GM21367 (cell line): ENCODE measurements at regions not wholly inside any gene's neighbourhood (a gene's known extent, or its start where the extent isn't known, plus 50 kb on each side); places are given as distances from the start of the nearest gene placed in this dataset.

Experiments
- ATAC-seq: cut with Tn5 transposase; IDR thresholded peaks from one replicate; pipeline ENCODE4 v1.9.1; 2021; ENCODE audit not compliant: unreplicated experiment

DNA sequence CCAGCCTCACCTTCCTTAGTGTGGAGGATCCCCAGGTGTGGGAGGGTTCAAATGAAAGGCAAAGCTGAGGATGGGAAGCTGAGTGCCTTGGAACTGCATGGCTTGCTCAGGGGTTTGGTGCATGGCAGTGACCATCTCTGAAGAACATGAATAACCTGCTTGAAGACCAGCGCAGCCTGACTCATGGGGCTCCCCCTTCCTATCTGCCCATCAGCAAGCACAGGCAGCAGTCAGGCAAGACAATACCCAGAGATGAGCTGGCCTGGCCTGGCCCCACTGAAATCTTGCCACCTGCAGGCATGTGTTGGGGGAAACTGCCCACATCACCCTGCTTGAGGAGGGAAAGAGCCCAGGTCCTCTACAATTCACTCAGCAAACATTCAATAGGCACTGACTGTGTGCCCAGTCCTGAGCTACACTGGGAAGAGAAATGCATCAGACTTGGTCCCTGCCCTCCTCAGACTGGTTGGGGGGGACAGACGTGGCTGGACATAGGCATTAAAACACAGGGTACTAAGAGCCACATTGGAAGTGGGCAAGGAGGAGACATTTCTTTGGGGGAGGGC lies 105.0 kb upstream of the ALDH1B1 start:
- no peak for ATAC-seq

DNA sequence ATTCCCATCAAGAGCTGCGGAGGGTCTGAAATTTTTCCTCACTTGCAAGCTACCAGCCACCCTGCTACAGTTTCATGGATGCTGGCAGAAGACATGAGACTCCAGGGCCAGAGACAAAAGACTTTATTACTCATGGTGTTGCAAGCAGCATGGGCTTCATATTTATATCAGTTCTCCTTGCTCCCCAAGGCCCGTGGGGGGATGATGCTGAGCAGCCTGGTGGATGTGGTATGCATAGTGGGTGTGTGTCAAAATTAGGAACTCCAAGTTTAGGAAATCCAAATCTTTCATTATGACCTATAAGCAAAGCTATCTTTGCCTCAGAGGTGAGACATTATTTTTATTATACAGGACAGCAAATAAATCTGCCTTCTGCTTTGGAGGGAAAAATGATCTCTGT lies 105.7 kb upstream of the ALDH1B1 start:
- ATAC-seq = no peak

DNA sequence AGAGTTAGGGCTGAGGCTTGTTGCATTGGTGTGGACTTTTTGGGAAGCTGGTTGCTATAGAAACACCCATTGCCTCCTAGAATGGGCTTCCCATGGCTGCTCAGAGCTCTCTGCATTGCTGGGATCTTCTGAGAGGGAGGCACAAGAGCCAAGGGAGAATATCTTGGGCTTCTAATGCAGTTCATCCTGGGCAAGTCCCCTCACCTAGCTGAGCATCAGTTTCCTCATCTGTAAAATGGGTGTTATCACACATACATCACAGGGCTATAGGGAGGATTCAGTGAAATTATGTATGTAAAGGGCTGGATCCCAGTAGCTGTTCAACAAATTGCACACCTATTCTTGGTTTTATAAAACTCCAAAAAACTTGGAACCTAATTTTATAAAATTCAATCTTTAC lies 106.1 kb upstream of the ALDH1B1 start:
- ATAC-seq = no peak

DNA sequence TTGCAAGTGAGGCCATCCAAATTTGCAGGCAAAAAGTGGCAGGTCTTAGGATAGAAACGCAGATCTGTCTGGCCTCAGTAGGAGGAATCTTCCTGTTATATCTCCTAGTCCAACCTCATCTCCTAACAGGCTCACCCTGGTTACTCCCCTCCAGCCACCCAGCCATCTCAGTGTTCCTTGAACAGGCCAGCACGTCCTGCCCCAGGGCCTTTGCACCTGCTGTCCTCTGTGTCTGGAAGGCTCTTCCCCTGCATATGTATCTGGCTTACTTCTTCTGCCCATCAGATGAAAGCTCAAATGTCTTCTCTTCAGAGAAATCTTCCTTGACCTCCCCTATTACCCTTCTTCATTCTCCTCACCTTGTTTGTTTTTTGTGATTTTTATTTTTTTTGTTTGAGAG lies 107.3 kb upstream of the ALDH1B1 start:
- no peak for ATAC-seq

DNA sequence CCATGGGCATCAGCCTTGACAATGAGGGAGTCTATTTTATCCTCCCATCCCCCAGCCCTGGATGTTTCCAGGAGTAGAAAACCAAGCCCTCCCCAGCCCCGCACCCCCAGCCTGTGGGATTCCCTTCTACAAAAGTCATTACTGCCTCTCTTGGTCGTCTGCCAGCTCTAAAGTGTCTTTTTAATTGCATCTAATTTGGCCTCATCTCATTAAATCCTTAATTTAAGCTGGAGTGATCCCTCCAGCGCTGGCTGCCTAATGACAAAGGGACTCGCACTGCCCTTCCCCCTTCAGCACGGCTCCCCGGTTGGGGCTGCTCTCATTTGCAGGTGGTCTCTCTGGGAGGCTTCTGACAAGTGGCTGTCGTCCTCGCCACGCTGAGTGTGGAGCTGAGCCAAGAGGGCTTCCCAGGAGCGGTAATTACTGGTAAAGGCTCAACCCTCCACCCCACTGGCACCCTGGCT lies 107.9 kb upstream of the ALDH1B1 start:
- no peak for ATAC-seq

DNA sequence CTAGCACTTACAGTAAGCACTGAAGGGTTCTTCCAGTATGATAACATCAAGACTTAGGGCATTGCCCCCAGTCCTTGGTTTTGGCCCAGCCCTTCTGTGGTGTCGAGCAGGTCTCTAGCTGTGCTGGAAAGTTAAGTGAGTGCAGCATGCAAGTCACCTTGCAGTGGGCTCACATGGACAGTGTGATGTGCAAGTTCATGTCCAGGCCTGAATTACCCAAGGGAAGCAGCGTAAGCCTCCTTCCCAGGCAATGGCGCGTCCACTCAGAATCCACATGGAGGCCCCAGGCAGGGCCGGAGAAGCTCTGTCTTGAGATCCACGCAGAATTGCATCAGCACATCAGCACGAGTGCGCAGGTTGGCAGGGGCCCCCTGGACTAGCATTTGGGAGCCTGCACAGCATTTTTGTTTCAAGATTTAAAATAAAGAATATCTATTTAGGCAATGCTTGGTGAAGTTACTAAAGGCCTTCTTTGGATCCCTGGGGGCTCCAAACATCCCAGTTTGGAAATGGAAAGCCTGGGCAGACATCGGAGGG lies 108.4 kb upstream of the ALDH1B1 start:
- no peak for ATAC-seq

DNA sequence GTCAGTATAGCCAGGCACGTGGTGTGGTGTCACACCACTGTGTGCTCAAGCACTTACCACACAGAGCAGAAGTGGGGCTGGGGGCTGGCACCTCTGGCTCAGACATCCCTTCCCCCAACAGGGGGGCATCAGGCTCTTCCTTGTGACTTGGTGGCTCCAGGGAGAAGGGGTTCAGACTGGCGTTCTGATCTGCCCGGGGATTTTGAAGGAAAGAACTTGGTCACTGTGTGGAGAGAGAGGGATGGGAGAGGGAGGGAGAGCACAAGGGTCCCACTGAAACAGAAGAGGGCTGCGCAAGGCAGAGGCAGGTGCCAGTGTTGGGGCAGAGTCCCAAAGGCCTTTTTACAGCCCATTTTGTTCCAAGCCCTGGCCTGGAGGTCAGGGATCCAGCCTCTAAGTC lies 109.7 kb upstream of the ALDH1B1 start:
- ATAC-seq = no peak

DNA sequence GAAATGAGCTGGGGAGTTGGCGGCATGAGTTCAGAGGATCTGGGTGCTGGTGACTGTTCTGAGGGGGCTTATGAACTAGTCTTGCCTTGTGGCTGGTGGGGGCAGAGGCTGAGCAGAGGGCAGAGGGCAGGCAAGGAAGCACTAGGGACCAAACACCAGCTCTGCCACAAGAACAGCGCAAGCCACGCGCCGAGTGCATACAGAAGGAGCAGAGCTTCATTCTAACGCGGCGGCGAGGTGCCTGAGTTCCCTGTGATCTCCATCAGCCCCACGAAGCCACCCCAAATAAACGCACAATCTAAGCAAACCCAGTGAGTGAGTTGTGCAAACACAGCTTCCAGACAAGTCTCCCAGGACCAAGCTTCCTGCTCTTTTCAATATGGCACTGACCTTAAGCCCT lies 110.6 kb upstream of the ALDH1B1 start:
- no peak for ATAC-seq

DNA sequence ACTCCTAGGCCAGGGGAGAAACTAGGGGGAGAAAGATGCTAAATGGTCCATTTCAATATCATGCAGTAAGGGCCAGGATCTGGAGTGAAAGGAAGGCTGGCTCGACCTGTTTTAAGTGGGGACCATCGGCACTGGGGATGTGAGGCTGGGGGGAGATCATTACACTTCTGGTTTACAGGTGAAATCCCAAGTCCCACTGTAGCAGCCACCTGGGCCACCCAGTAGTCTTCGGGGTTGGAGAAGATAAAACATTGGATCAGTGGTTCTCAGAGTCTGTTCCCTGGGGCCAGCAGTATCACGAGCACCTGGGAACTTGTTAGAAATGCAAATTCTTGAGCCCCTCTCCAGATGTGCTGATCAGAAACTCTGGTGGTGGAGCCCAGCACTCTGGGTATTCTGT lies 111.3 kb upstream of the ALDH1B1 start:
- no peak for ATAC-seq

DNA sequence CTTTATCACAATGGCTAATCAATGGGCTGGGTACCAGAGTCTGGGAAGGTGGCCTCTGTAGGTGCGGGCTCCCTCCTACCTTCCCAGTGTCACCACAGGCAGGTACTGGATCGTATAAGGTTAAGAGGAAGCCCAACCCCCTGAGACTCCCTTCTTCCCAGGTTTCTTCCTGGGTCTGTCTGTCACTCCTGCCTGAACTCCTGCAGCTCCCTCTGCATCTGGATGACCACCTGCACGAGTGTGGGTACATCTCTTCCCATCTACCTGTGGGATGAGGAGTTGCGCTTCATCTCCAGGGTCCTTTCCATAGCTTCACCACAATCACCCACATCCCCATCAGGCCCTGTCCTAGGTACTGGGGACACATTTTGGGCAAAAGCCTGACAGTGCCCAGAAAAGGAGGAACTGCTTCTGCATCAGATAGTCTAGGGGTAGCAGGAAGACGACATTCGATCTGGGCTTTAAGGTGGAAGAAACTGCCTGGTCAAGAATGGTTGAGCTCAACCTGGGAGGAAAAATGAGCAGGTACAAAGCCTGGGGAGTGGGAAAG lies 112.2 kb upstream of the ALDH1B1 start:
- ATAC-seq = no peak

DNA sequence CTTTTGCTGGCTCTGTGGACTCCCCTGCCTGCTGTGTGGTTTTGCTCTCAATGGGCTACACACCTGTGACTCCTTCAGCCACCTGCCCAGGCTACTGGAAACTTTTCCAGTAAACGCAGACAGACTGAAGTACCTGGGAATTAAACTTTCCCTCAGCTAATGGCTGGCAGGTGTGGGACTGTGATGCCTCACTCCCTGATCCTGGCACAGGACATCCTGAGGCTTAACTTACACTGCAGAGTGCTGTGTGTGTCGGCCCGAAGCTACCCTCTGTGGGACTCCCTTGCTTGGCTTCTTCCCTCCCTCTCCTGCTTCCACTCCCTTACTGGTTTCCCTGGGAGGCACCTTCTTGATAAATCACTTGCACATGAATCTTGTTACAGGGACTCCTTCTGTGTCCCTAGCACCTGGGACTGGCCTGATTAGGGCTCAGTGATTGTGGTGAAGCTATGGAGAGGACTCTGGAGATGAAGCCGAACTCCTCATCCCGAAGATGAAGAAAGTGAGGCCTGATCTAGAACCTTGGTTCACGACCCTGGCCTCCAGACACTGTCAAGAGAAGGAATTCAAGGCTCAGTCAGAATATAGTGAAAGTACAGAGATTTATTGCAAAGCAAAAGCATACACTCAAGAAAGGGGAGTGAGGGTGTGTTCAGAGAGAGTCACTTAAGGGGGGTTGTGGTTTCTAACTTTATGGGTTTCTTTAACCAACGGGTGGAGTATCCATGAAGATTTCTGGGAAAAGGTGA lies 113.4 kb upstream of the ALDH1B1 start:
- ATAC-seq = no peak

DNA sequence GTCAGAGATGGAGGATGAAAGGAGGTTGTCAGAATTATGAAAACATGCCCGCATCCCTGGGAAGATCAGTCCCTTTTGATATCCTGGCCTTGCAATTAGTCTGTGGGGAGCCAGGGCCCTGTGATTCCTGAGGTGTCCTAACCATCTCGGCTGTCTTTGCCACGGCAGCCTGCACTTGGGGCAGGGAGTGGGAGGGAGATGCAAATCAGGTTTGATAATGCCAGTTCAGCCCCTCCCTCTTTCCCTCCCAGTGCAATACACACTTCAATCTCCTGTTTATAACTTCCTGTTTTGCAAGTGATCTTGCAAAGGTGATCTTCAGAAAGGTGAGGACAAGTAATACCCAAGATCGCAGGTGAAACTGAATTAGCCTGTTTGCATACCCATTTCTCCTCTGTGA lies 114.0 kb upstream of the ALDH1B1 start:
- no peak for ATAC-seq

DNA sequence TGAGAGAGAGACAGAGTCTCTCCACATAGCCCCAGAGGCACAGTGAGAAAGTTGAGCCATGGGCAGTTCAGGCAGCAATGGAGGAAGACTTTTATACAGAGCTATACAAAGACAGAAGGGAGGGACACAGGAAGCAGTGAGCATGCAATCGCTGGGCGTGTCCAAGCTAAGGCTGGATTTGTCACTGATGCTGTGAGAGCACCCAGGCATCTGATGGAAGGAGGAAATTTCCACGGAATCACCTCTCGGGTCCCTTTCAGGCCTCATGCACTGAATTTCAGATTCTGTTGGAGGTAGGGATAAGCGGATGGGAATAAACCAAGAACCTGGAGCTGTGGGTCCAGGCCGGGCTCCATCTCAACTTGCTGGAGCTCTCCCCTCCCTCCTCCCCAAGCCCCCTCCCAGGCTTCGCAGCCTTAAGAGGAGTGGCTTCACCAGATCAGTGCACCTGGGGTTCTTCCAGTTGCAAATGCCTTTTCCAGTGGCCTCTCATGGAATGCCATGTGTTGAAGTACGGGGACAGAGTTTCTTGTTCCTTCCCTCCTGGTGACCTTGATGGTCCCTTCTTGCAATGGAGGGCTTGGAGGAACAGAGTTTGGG lies 114.8 kb upstream of the ALDH1B1 start:
- ATAC-seq = no peak

DNA sequence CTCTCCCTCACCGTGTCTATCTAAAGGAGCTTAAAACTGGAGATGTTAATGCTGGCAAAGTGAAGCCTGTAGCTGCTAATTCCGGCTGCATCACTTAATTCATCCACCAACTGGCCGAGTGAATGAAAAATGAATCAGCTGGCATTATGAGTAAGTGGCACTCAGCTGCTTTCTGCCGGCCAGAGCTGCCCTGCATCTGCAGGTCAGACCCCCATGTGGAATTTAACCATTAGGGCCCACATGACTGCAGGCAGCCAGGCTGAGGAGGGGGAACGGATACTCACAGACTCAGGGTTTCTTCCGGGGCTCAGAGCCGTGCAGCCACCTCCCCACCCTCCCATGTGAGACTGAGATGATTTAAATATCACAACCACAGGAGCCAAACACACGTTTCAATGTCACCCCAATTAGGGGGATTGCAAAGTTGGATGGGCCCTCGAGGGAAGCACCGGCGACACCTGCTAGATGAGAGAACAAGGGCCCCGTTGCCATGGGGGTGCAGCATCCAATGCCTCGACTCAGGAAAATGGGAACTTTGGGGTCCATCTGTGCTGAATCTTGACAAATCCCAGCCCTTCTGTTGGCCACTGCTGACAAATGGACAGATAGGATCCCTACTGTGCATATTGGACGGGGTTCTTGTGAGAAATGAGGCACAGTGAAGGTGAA lies 115.6 kb upstream of the ALDH1B1 start:
- no peak for ATAC-seq

DNA sequence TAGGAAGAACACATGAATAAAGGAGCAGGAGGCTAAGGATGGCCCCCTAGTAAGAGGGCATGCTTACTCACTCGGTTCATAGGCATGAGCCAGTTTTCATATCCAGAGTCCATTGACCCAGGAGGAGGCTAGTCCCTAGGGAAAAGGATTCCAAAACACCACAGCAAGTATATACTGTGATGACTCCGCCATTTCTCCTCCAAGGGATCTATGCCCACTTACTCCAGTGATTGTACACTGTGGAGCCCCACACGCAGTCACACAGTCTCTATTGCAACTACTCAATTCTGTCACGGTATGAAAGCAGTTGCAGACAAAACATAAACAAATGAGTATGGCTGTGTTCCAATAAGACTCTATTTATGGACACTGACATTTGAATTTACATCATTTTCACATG lies 117.7 kb upstream of the ALDH1B1 start:
- no peak for ATAC-seq

DNA sequence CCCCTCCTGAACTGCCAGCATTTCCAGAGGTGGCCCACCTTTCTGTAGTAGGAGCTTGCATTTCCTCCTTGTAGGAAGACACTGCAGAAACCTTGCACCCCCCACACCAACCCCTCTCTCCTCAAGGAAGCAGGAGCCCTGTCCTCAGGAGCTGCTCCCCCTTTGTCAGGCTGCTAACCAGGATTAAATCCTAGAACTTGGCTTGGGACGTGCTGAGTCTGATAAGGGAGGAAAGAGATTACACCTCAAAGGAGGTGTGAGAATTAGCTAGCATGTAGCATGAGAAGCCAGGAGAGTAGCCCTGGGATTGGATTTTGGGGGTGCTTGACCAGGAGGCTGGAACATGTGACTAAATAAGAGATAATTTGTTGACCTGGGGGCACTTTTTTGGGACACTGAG lies 119.8 kb upstream of the ALDH1B1 start:
- no peak for ATAC-seq

DNA sequence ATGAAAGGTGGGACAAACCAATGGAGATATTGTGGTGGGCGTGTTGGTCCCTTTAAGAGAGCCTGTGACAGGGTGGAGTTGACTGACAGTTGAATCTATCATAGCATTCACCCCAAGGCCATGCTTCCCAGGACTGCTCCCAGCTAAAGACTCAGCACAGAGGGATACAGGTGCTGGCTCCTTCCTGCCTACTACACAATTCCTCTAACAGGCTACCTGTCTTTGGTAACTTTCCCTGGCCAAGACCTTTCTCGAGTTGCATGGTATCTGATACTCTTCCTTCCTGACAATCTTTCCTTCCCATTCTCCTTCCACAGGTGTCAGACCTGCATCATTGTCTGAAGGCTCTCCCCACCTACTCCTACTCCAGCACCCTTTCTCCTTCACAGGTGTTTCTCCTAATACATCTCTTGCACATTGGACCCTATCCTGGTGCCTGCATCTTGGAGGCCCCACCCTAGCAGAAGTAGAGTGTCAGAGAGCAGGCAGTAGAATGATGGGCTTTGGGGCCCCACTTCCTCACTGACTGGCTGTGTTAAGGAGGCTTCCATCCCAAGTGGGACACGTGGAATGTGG lies 120.7 kb upstream of the ALDH1B1 start:
- ATAC-seq = no peak

DNA sequence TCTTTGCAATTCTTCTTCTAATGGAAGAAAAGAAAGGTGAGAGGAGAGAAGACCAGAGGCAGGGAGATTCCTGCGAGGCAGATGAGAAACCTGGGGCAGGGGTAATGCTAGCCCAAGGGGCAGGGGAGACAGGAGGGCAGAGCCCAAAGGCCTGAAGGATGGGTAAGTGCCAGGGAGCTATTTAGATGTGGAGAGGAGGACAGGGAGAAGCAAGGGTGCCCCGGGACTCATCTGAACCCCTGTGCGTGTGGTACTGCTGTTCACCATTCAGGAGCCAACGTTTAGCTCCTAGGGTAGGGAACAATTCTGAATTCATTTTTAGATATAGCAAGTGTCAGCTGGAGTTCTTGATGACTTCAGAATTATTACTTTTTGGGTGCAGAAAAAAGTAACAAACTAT lies 122.7 kb upstream of the ALDH1B1 start:
- ATAC-seq = no peak

DNA sequence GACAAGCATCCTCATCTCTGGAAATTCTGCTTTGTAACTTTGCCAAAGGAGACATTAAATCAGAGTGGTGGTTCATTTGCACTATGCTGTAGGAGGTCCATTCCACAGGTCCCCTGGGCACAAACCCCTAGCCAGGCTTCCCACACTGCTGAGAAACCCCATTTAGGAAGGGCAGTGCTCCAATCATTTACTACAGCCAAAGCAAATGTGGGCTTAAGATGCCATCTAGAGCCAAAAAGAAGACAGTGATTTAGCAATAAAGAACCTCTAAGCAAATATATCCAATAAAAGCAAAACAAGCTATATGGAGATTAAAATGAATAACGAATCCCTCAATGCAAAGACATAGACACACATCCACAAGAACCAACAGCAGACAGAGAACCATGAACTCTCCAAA lies 129.0 kb upstream of the ALDH1B1 start:
- ATAC-seq = no peak

DNA sequence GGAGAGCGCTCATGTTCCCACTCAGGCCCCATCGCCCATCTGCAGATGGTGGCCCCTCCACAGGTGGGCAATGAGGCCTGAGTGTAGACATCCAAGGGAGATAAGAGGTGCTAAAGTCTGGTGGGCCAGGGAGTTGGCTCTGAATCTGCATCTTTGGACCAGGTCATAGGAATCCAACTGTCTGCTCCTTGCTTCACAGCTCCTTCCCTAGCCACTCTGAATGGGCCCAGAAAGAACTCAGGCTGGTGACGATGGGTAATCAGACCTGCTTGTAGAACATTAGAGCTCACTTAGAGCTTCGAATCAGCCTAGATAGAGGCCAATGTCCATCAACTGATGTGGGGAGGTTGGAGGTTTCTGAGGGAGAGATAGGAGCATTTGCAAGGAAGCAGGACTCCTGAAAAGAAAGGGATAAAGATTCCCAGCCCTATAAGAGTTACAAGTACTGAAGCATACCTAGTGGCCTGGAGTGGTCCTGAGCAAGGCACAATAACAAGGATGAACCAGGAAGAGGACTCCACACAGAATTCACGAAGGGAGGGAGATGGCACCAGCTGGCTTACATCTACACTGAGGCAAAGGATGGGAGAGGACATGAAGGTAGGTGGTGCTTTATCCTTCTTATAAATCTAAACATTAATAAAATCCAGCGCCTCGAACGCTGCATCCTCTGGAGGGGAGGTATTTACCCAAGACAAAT lies 132.8 kb upstream of the ALDH1B1 start:
- no peak for ATAC-seq

DNA sequence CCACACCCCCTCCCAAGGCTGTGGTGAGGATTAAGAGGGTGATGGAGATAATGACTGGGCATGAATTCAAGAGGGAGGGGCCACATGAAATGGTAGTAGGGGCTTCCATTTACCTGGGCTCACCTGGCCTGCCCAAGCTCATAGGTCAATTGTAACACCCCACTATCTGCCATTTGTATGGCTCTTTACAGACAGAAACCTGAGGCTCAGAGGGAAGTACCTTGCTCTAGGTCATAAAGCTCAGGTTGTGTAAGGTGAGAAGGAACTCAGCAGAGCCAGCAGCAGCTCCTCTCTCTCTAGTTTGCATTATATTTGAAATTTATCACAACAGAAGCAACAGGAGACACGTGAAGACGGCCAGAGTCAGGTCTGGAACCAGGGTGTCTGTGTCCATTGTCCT lies 133.4 kb upstream of the ALDH1B1 start:
- ATAC-seq = no peak
